Hepatocyte (in vitro differentiated cells): ENCODE measurements at regions not wholly inside any gene's neighbourhood (a gene's known extent, or its start where the extent isn't known, plus 50 kb on each side); places are given as distances from the start of the nearest gene placed in this dataset.
A peak's percentile ranks its signal among the peaks of the same experiment; 100 is the strongest.

Experiments used
- DNase-seq: peaks from one replicate; pipeline ENCODE4 v3.0.0-alpha.2; 2016; ENCODE audit warnings: low spot score
- H2AFZ ChIP-seq: fragments of 200-600 bp; sonication (generic); 2 replicates; pipeline ENCODE4 v1.6.0; 2016; ENCODE audit warnings: antibody characterized with exemption, mild to moderate bottlenecking
- H3K27ac ChIP-seq: fragments of 200-600 bp; sonication (generic); 2 replicates; pipeline ENCODE4 v1.5.1; 2016; ENCODE audit warnings: mild to moderate bottlenecking
- H3K27me3 ChIP-seq: fragments of 200-600 bp; sonication (generic); 2 replicates; pipeline ENCODE4 v1.6.1; 2016
- H3K36me3 ChIP-seq: fragments of 200-600 bp; sonication (generic); replicated peaks from 2 replicates; pipeline ENCODE4 v1.5.1; 2016; ENCODE audit warnings: low read depth; ENCODE audit not compliant: insufficient read depth
- H3K4me1 ChIP-seq: fragments of 200-600 bp; sonication (generic); 2 replicates; pipeline ENCODE4 v1.5.1; 2016; ENCODE audit warnings: mild to moderate bottlenecking, moderate library complexity; ENCODE audit not compliant: insufficient read depth
- H3K4me2 ChIP-seq: fragments of 200-600 bp; sonication (generic); 2 replicates; pipeline ENCODE4 v1.6.0; 2016
- H3K4me3 ChIP-seq: fragments of 200-600 bp; sonication (generic); 2 replicates; pipeline ENCODE4 v1.5.1; 2016; ENCODE audit warnings: mild to moderate bottlenecking
- H3K79me2 ChIP-seq: fragments of 200-600 bp; sonication (generic); 2 replicates; pipeline ENCODE4 v1.6.0; 2017; ENCODE audit warnings: mild to moderate bottlenecking
- H3K9me2 ChIP-seq: fragments of 200-600 bp; sonication (generic); replicated peaks from 2 replicates; pipeline ENCODE4 v1.6.0; 2017; ENCODE audit warnings: mild to moderate bottlenecking; ENCODE audit not compliant: insufficient read depth
- H3K9me3 ChIP-seq: fragments of 200-600 bp; sonication (generic); 2 replicates; pipeline ENCODE4 v1.5.1; 2016; ENCODE audit warnings: low read depth, mild to moderate bottlenecking
- H4K20me1 ChIP-seq: fragments of 200-600 bp; sonication (generic); 2 replicates; pipeline ENCODE4 v1.6.0; 2016; ENCODE audit warnings: mild to moderate bottlenecking; ENCODE audit not compliant: insufficient read depth, poor library complexity, severe bottlenecking
- CTCF ChIP-seq: fragments of 200-600 bp; sonication (generic); IDR thresholded peaks from 2 replicates; pipeline ENCODE4 v1.5.1; 2016; ENCODE audit warnings: antibody characterized with exemption, mild to moderate bottlenecking; ENCODE audit not compliant: poor library complexity
- EZH2 ChIP-seq: fragments of 200-600 bp; sonication (generic); IDR thresholded peaks from 2 replicates; pipeline ENCODE4 v1.6.1; 2016; ENCODE audit warnings: antibody characterized with exemption, mild to moderate bottlenecking, borderline replicate concordance
- EZH2phosphoT487 ChIP-seq: fragments of 200-600 bp; sonication (generic); IDR thresholded peaks from one replicate; pipeline ENCODE4 v1.6.1; 2018; ENCODE audit warnings: antibody characterized with exemption, mild to moderate bottlenecking, low read depth, moderate library complexity; ENCODE audit not compliant: unreplicated experiment, severe bottlenecking
- WGBS: methylation state at CpG from one replicate; pipeline ENCODE4 v1.1.6; 2016; ENCODE audit warnings: low lambda C conversion rate; ENCODE audit errors: missing lambda C conversion rate; 5-methylcytosine and 5-hydroxymethylcytosine counted together

- H3K27me3 ChIP-seq = no peaks in the 10 kb centered on the region
- no peaks in the 10 kb centered on the region for H3K79me2 ChIP-seq
Measured at GRCh38 chr2:21386666-21387065, 262.9 kb downstream of the TDRD15 start.

GRCh38 chr2:21392649-21393048 is 268.9 kb downstream of the TDRD15 start:
- Histone ChIP-seq H3K9me2 (no peaks in the 10 kb centered on the region), H3K4me3 (no peak overlapping the region), H3K9me3 (no peaks in the 10 kb centered on the region), H3K79me2 (no peaks in the 10 kb centered on the region), H3K27me3 (no peaks in the 10 kb centered on the region), H2AFZ (no peak overlapping the region), H4K20me1 (no peaks in the 10 kb centered on the region), H3K27ac (peak overlapping the region; percentile 43), H3K36me3 (no peaks in the 10 kb centered on the region), H3K4me2 (no peak overlapping the region), H3K4me1 (peaks cover 7% of the 10 kb centered on the region)
- no peak for DNase-seq
- WGBS = 4% methylated on average over 4 of the region's 4 CpGs
- TF ChIP-seq EZH2phosphoT487 (no peak), EZH2 (no peak), CTCF (no peak)

More at GRCh38 chr2:21386666-21387065, 262.9 kb downstream of the TDRD15 start:
- Histone ChIP-seq H3K27ac (no peak overlapping the region), H4K20me1 (no peaks in the 10 kb centered on the region), H3K4me2 (no peak overlapping the region), H3K36me3 (no peaks in the 10 kb centered on the region), H3K9me3 (no peaks in the 10 kb centered on the region), H2AFZ (no peak overlapping the region), H3K4me3 (no peak overlapping the region), H3K9me2 (no peaks in the 10 kb centered on the region), H3K4me1 (no peaks in the 10 kb centered on the region)
- no peak for TF ChIP-seq EZH2phosphoT487
- no peak for TF ChIP-seq CTCF
- TF ChIP-seq EZH2 = no peak
- whole genome bisulfite sequencing = 88% methylated on average over 3 of the region's 3 CpGs
- no peak for DNase-seq

- DNase-seq = no peak
- Histone ChIP-seq H3K79me2 (no peaks in the 10 kb centered on the region), H2AFZ (no peak overlapping the region), H3K27me3 (no peaks in the 10 kb centered on the region), H3K27ac (peak overlapping the region; percentile 43), H3K4me2 (no peak overlapping the region), H3K9me2 (no peaks in the 10 kb centered on the region), H4K20me1 (no peaks in the 10 kb centered on the region), H3K4me1 (peaks cover 7% of the 10 kb centered on the region), H3K36me3 (no peaks in the 10 kb centered on the region), H3K9me3 (no peaks in the 10 kb centered on the region), H3K4me3 (no peak overlapping the region)
- WGBS = 37% methylated on average over 5 of the region's 5 CpGs
- TF ChIP-seq CTCF (no peak), EZH2phosphoT487 (no peak), EZH2 (no peak)
Measured at GRCh38 chr2:21393173-21393572, 269.4 kb downstream of the TDRD15 start.

GRCh38 chr2:21395366-21395765 is 271.6 kb downstream of the TDRD15 start:
- Histone ChIP-seq H3K9me2 (no peaks in the 10 kb centered on the region), H3K9me3 (no peaks in the 10 kb centered on the region), H3K4me2 (no peak overlapping the region), H3K4me1 (peaks cover 7% of the 10 kb centered on the region), H3K27ac (no peak overlapping the region), H3K79me2 (no peaks in the 10 kb centered on the region), H4K20me1 (no peaks in the 10 kb centered on the region), H3K36me3 (no peaks in the 10 kb centered on the region), H3K27me3 (no peaks in the 10 kb centered on the region), H3K4me3 (no peak overlapping the region), H2AFZ (no peak overlapping the region)
- DNase-seq = peak; percentile 32
- 81% methylated on average over 4 of the region's 4 CpGs for WGBS
- TF ChIP-seq CTCF (peak; percentile 35), EZH2 (no peak)
